OCI-LY1 (cell line): ENCODE measurements at regions not wholly inside any gene's neighbourhood (a gene's known extent, or its start where the extent isn't known, plus 50 kb on each side); places are given as distances from the start of the nearest gene placed in this dataset.

ENCODE experiments used
- H2AFZ ChIP-seq: fragments of 200-600 bp; sonication (generic), shearing (Covaris generic); 2 replicates; pipeline ENCODE4 v1.6.0; 2014; ENCODE audit warnings: antibody characterized with exemption, mild to moderate bottlenecking, low read length
- H3F3A ChIP-seq: fragments of 200-600 bp; sonication (generic), shearing (Covaris generic); 2 replicates; pipeline ENCODE4 v1.6.0; 2014; ENCODE audit warnings: mild to moderate bottlenecking, antibody characterized with exemption, low read length, moderate library complexity; ENCODE audit not compliant: insufficient read depth
- H3K27ac ChIP-seq: fragments of 200-600 bp; sonication (generic); 2 replicates; pipeline ENCODE4 v1.5.1; 2014; ENCODE audit warnings: low read length, mixed run types, mild to moderate bottlenecking, low read depth; ENCODE audit not compliant: poor library complexity, severe bottlenecking
- H3K27me3 ChIP-seq: fragments of 200-600 bp; sonication (generic); 2 replicates; pipeline ENCODE4 v1.6.0; 2014; ENCODE audit warnings: antibody characterized with exemption, mild to moderate bottlenecking, low read length, moderate library complexity; ENCODE audit not compliant: insufficient read depth
- H3K36me3 ChIP-seq: fragments of 200-600 bp; sonication (generic); 2 replicates; pipeline ENCODE4 v1.6.1; 2014; ENCODE audit warnings: mild to moderate bottlenecking, antibody characterized with exemption, low read length, moderate library complexity, mixed read lengths; ENCODE audit not compliant: insufficient read depth
- H3K4me1 ChIP-seq: fragments of 200-600 bp; sonication (generic); 2 replicates; pipeline ENCODE4 v1.5.1; 2014; ENCODE audit warnings: mild to moderate bottlenecking, low read length, moderate library complexity; ENCODE audit not compliant: insufficient read depth, severe bottlenecking
- H3K4me2 ChIP-seq: fragments of 200-600 bp; sonication (generic), shearing (Covaris generic); 2 replicates; pipeline ENCODE4 v1.6.1; 2014; ENCODE audit warnings: low read length
- H3K4me3 ChIP-seq: fragments of 200-600 bp; sonication (generic); 2 replicates; pipeline ENCODE4 v1.5.1; 2014; ENCODE audit warnings: low read length, low read depth, mild to moderate bottlenecking, mixed read lengths; ENCODE audit not compliant: poor library complexity, severe bottlenecking
- H3K79me2 ChIP-seq: fragments of 200-600 bp; shearing (Covaris generic); 2 replicates; pipeline ENCODE4 v1.6.1; 2016; ENCODE audit warnings: mixed run types, low read length, mixed read lengths; ENCODE audit not compliant: insufficient read depth
- H3K9ac ChIP-seq: fragments of 200-600 bp; sonication (generic), shearing (Covaris generic); 2 replicates; pipeline ENCODE4 v1.6.1; 2014; ENCODE audit warnings: mild to moderate bottlenecking, low read length, mixed read lengths
- H3K9me2 ChIP-seq: fragments of 200-600 bp; sonication (generic), shearing (Covaris generic); 2 replicates; pipeline ENCODE4 v1.6.1; 2014; ENCODE audit warnings: low read depth, mild to moderate bottlenecking, low read length, mixed read lengths
- H3K9me3 ChIP-seq: fragments of 200-600 bp; shearing (Covaris generic); 2 replicates; pipeline ENCODE4 v1.6.1; 2014; ENCODE audit warnings: low read length, mixed read lengths
- H4K20me1 ChIP-seq: fragments of 200-600 bp; sonication (generic), shearing (Covaris generic); 2 replicates; pipeline ENCODE4 v1.6.0; 2016; ENCODE audit warnings: mild to moderate bottlenecking, low read length; ENCODE audit not compliant: insufficient read depth
- CTCF ChIP-seq: fragments of 200-600 bp; sonication (generic), shearing (Covaris generic); IDR thresholded peaks from 2 replicates; pipeline ENCODE4 v1.5.1; 2017; ENCODE audit warnings: mild to moderate bottlenecking, antibody characterized with exemption, low read length, moderate library complexity, mixed read lengths
- EZH2 ChIP-seq: fragments of 200-600 bp; sonication (generic), shearing (Covaris generic); IDR thresholded peaks from 2 replicates; pipeline ENCODE4 v1.8.0; 2017; ENCODE audit warnings: borderline replicate concordance, mixed run types, mild to moderate bottlenecking, antibody characterized with exemption, low read length, moderate library complexity, mixed read lengths

- Histone ChIP-seq H3K4me3 (no peak overlapping the region), H4K20me1 (no peaks in the 10 kb centered on the region), H3K36me3 (no peaks in the 10 kb centered on the region), H3K4me1 (no peaks in the 10 kb centered on the region), H3K9me2 (no peaks in the 10 kb centered on the region), H3K4me2 (no peak overlapping the region), H3F3A (no peaks in the 10 kb centered on the region), H3K27me3 (no peaks in the 10 kb centered on the region), H2AFZ (no peak overlapping the region), H3K9me3 (no peaks in the 10 kb centered on the region), H3K79me2 (no peaks in the 10 kb centered on the region), H3K27ac (no peak overlapping the region), H3K9ac (no peak overlapping the region)
- TF ChIP-seq EZH2 (no peak), CTCF (no peak)
Measured at GRCh38 chr14:44774396-44774795, 187.4 kb downstream of the KLHL28 start.

GRCh38 chr14:44771496-44771895 lies 190.3 kb downstream of the KLHL28 start:
- Histone ChIP-seq H3K9me3 (no peaks in the 10 kb centered on the region), H3K79me2 (no peaks in the 10 kb centered on the region), H2AFZ (no peak overlapping the region), H4K20me1 (no peaks in the 10 kb centered on the region), H3K4me1 (no peaks in the 10 kb centered on the region), H3K9ac (no peak overlapping the region), H3K36me3 (no peaks in the 10 kb centered on the region), H3K27me3 (no peaks in the 10 kb centered on the region), H3K4me3 (no peak overlapping the region), H3K4me2 (no peak overlapping the region), H3K9me2 (no peaks in the 10 kb centered on the region), H3K27ac (no peak overlapping the region), H3F3A (no peaks in the 10 kb centered on the region)
- no peak for TF ChIP-seq EZH2

GRCh38 chr14:44770201-44770600 lies 191.5 kb downstream of the KLHL28 start:
- Histone ChIP-seq H3F3A (no peaks in the 10 kb centered on the region), H3K27me3 (no peaks in the 10 kb centered on the region), H2AFZ (no peak overlapping the region), H3K4me1 (no peaks in the 10 kb centered on the region), H3K9me3 (no peaks in the 10 kb centered on the region), H3K27ac (no peak overlapping the region), H4K20me1 (no peaks in the 10 kb centered on the region), H3K9ac (no peak overlapping the region), H3K9me2 (no peaks in the 10 kb centered on the region), H3K4me3 (no peak overlapping the region), H3K36me3 (no peaks in the 10 kb centered on the region), H3K79me2 (no peaks in the 10 kb centered on the region), H3K4me2 (no peak overlapping the region)
- TF ChIP-seq CTCF (no peak), EZH2 (no peak)

- H3F3A ChIP-seq: no peaks in the 10 kb centered on the region
- H3K36me3 ChIP-seq: no peaks in the 10 kb centered on the region
- no peaks in the 10 kb centered on the region for H3K27me3 ChIP-seq
- no peaks in the 10 kb centered on the region for H3K9me2 ChIP-seq
- H3K4me1 ChIP-seq: no peaks in the 10 kb centered on the region
- H3K4me3 ChIP-seq: no peak overlapping the region
- no peak overlapping the region for H3K9ac ChIP-seq
- no peak overlapping the region for H3K27ac ChIP-seq
- no peak overlapping the region for H3K4me2 ChIP-seq
- H3K9me3 ChIP-seq: no peaks in the 10 kb centered on the region
- H2AFZ ChIP-seq: no peak overlapping the region
- H3K79me2 ChIP-seq: no peaks in the 10 kb centered on the region
- TF ChIP-seq EZH2 (no peak), CTCF (no peak)
- H4K20me1 ChIP-seq: no peaks in the 10 kb centered on the region
Measured at GRCh38 chr14:44768935-44769334, 192.8 kb downstream of the KLHL28 start.
